ENCODE measurements at regions not wholly inside any gene's neighbourhood (a gene's known extent, or its start where the extent isn't known, plus 50 kb on each side); places are given as distances from the start of the nearest gene placed in this dataset.

DNA sequence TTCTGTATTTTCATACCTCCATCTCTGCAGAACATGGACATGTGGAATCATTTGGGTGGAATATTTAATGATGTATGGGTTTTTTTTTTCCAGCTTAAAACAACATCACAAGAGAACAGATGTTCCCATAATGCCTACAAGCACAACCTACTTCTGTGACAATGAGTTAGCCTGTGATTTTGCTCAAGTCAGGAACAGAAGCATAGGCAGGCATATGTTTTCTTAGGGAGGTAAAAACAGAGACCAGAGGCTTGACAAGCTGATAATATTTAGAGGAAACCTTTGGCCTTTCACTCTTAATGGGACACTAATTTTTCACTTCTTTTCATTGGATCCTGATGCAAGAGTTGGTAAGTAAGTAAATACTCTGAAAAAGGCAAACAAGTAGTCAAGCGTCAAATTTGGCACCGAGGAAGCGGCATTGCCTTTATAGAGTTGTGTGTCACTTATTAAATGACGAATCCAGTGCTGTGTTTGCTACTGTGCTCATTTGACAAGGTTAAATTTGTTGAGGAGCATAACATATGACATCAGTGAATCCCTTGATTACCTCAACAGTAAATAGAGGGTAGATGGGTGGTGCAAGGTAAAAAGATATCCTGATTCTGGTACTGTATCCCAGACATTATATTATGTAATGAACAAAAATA is 66.7 kb upstream of the RBMS3 start:
- no peak for TF ChIP-seq POLR2AphosphoS5 (IDR thresholded peaks at IDR 0.05; ENCODE audit: low read depth, low read length)
- TF ChIP-seq, protein P1, sequence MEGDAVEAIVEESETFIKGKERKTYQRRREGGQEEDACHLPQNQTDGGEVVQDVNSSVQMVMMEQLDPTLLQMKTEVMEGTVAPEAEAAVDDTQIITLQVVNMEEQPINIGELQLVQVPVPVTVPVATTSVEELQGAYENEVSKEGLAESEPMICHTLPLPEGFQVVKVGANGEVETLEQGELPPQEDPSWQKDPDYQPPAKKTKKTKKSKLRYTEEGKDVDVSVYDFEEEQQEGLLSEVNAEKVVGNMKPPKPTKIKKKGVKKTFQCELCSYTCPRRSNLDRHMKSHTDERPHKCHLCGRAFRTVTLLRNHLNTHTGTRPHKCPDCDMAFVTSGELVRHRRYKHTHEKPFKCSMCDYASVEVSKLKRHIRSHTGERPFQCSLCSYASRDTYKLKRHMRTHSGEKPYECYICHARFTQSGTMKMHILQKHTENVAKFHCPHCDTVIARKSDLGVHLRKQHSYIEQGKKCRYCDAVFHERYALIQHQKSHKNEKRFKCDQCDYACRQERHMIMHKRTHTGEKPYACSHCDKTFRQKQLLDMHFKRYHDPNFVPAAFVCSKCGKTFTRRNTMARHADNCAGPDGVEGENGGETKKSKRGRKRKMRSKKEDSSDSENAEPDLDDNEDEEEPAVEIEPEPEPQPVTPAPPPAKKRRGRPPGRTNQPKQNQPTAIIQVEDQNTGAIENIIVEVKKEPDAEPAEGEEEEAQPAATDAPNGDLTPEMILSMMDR (IDR thresholded peaks at IDR 0.05) = no peak
- no peak for TF ChIP-seq TCF7L2 (IDR thresholded peaks at IDR 0.05; ENCODE audit: low read depth, low read length)
